GM19467 (cell line): ENCODE measurements at regions not wholly inside any gene's neighbourhood (a gene's known extent, or its start where the extent isn't known, plus 50 kb on each side); places are given as distances from the start of the nearest gene placed in this dataset.

Experiments used
- ATAC-seq: cut with Tn5 transposase; IDR thresholded peaks from one replicate; pipeline ENCODE4 v1.9.1; 2021; ENCODE audit warnings: mild to moderate bottlenecking, moderate library complexity; ENCODE audit not compliant: unreplicated experiment

- no peak for ATAC-seq
These were observed 53.2 kb upstream of the ZNF536 start for GRCh38 chr19:30318936-30319335.

GRCh38 chr19:30319411-30319810 is 52.8 kb upstream of the ZNF536 start:
- no peak for ATAC-seq

- no peak for ATAC-seq
These were observed 52.3 kb upstream of the ZNF536 start for GRCh38 chr19:30319876-30320275.

GRCh38 chr19:30320466-30320865 is 51.7 kb upstream of the ZNF536 start:
- ATAC-seq = no peak

GRCh38 chr19:30320916-30321315 is 51.3 kb upstream of the ZNF536 start:
- no peak for ATAC-seq
